ENCODE measurements at regions not wholly inside any gene's neighbourhood (a gene's known extent, or its start where the extent isn't known, plus 50 kb on each side); places are given as distances from the start of the nearest gene placed in this dataset.

DNA sequence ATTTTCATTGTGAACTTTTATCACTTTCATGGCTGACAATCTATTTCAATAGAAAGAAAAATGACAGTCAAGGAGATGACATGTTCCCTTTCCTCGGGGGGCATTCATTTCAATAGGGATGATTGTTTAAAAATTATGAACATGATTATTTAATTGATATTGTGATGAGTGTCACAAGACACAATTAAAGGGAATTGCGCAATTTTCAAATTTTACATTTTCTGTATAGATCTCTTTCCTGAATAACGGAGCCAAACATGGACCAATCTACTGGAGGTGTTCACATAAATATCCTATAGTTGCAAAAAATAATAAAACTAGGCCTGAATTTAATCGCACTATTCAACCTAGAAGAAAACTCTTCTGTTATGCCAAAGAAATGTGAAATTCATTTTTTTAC, 1274.6 kb downstream of the SLITRK5 start:
- TF ChIP-seq, protein P1, sequence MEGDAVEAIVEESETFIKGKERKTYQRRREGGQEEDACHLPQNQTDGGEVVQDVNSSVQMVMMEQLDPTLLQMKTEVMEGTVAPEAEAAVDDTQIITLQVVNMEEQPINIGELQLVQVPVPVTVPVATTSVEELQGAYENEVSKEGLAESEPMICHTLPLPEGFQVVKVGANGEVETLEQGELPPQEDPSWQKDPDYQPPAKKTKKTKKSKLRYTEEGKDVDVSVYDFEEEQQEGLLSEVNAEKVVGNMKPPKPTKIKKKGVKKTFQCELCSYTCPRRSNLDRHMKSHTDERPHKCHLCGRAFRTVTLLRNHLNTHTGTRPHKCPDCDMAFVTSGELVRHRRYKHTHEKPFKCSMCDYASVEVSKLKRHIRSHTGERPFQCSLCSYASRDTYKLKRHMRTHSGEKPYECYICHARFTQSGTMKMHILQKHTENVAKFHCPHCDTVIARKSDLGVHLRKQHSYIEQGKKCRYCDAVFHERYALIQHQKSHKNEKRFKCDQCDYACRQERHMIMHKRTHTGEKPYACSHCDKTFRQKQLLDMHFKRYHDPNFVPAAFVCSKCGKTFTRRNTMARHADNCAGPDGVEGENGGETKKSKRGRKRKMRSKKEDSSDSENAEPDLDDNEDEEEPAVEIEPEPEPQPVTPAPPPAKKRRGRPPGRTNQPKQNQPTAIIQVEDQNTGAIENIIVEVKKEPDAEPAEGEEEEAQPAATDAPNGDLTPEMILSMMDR (conservative IDR thresholded peaks at IDR 0.05), result no peak
- TF ChIP-seq EZH2 (IDR thresholded peaks at IDR 0.05; ENCODE audit: low read depth), result no peak
